ENCODE measurements at regions not wholly inside any gene's neighbourhood (a gene's known extent, or its start where the extent isn't known, plus 50 kb on each side); places are given as distances from the start of the nearest gene placed in this dataset.

DNA sequence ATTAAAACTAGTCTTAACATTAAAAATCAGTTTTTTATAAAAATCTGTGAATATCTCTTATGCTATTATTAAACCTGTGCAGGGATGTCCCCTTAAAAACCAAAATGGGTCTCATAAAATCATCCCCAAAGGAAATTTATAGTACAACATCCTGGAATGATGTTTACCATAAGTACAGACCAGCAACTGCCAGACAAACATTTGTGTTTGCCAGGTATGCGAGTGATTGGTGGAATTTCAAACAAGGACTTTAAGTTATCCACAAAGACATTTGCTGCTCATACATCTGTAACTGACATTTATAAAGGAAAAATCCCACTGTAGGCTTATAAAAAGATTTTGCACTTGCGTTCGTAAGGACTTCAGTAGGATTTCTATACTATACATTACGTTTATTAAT is 1375.4 kb upstream of the WWC1 start:
- TF ChIP-seq, protein P1, sequence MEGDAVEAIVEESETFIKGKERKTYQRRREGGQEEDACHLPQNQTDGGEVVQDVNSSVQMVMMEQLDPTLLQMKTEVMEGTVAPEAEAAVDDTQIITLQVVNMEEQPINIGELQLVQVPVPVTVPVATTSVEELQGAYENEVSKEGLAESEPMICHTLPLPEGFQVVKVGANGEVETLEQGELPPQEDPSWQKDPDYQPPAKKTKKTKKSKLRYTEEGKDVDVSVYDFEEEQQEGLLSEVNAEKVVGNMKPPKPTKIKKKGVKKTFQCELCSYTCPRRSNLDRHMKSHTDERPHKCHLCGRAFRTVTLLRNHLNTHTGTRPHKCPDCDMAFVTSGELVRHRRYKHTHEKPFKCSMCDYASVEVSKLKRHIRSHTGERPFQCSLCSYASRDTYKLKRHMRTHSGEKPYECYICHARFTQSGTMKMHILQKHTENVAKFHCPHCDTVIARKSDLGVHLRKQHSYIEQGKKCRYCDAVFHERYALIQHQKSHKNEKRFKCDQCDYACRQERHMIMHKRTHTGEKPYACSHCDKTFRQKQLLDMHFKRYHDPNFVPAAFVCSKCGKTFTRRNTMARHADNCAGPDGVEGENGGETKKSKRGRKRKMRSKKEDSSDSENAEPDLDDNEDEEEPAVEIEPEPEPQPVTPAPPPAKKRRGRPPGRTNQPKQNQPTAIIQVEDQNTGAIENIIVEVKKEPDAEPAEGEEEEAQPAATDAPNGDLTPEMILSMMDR (IDR thresholded peaks at IDR 0.05) = no peak
- TF ChIP-seq EZH2 (IDR thresholded peaks at IDR 0.05; ENCODE audit: borderline replicate concordance, insufficient read depth, low read depth, low read length, poor library complexity, severe bottlenecking) = no peak
